Epithelial cell of proximal tubule (primary cell): ENCODE measurements at regions not wholly inside any gene's neighbourhood (a gene's known extent, or its start where the extent isn't known, plus 50 kb on each side); places are given as distances from the start of the nearest gene placed in this dataset.
A peak's percentile ranks its signal among the peaks of the same experiment; 100 is the strongest.

Experiments used
- DNase-seq: peaks from one replicate; pipeline ENCODE4 v3.0.0-alpha.2; 2011; ENCODE audit warnings: low read depth
- H3K4me3 ChIP-seq: 2 replicates; pipeline ENCODE4 v1.5.1; 2011; ENCODE audit warnings: low read depth, mild to moderate bottlenecking, low read length
- CTCF ChIP-seq: conservative IDR thresholded peaks from 2 replicates; pipeline ENCODE4 v1.5.1; 2012; ENCODE audit warnings: low read depth, mild to moderate bottlenecking, low read length

DNA sequence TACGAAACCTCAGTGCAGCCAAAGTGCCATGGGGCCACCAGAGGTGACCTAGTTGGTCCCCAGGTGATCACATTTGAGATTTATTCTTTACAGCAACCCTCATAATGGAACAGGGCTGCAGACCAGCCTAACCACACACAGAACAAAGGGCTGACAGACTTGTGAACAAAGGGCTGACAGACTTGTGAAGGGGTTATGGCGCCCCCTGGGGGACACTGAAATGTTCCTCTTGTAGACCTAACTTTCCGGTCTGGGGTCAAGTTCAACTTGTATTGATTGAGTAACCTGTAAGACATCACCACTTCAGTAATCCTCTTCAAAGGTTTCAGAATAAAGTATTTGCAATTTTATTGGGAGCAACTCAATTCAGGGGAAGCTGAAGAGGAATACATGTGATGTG is 175.9 kb upstream of the RPS6KA3 start:
- peak; percentile 68 for TF ChIP-seq CTCF
- DNase-seq: peak; percentile 49
- H3K4me3 ChIP-seq: no peak overlapping the region

DNA sequence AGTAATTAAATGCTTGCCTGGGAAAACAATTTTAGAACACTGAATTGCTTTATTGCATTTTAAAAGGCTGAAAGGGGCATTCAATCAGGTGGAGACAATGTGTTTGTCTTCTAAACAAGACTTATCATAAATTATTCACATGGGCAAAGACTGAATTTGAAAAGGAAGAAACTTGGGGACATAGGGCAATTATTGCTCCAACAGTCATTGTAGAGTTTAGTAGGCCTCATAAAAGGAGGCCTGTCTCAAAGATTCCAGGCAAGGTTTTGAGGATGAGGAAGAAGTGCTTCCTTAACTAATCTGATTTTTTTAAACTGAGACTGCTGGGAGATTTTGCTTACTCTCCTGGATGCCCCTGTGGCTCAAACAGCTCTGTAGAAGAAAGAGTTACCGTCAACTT is 174.4 kb upstream of the RPS6KA3 start:
- no peak overlapping the region for H3K4me3 ChIP-seq
- no peak for DNase-seq
- no peak for TF ChIP-seq CTCF

GRCh38 chrX:20438871-20439526 is 172.3 kb upstream of the RPS6KA3 start:
- no peak for DNase-seq
- no peak overlapping the region for H3K4me3 ChIP-seq
- TF ChIP-seq CTCF: no peak

GRCh38 chrX:20437683-20438082 is 171.0 kb upstream of the RPS6KA3 start:
- H3K4me3 ChIP-seq: no peak overlapping the region
- no peak for DNase-seq
- no peak for TF ChIP-seq CTCF

DNA sequence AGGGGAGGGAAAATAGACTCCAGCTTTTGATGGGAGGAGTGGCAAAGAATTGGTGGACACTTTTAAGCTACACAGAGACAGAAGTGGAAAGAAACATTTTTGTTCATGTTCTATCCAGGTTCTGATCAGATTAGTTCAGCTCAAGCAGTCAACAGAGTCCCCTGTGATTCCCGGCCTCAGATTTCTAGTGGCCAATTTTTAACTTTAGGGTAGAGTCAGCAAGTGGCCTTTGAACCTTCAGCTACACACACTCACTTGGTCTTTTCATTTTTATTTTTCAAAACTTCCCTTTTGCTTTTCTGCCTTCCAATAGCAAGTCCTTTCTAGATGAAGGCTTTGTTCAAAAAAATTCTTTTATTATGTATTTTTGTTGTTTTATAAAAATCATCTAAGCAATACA is 169.2 kb upstream of the RPS6KA3 start:
- TF ChIP-seq CTCF: no peak
- no peak for DNase-seq
- no peak overlapping the region for H3K4me3 ChIP-seq

DNA sequence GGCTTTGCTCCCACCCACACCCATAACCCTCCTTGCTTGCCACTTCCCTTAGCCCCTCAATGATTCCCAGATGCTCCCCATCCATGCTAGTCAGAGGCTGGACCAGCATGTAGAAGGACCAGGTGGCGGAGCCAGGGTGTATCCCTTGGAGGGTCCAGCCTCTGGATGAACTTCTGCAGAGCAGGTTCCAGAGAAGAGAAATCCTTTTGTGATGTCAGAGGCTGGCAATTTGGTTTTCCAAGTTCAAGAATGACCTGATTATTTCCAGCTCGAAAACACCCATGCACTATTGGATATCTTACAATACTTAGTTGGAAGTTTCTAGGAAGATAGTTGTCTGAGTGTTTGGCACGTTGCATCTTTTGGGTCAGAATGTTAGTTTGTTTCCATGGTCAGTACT is 168.3 kb upstream of the RPS6KA3 start:
- no peak overlapping the region for H3K4me3 ChIP-seq
- TF ChIP-seq CTCF: no peak
- DNase-seq: no peak

GRCh38 chrX:20433388-20433775 is 166.7 kb upstream of the RPS6KA3 start:
- no peak for TF ChIP-seq CTCF
- no peak for DNase-seq
- no peak overlapping the region for H3K4me3 ChIP-seq
